Right lobe of liver (tissue), 6 donors: ENCODE measurements at regions not wholly inside any gene's neighbourhood (a gene's known extent, or its start where the extent isn't known, plus 50 kb on each side); places are given as distances from the start of the nearest gene placed in this dataset.

ENCODE experiments used
- ATAC-seq, 4 donors: fragments of 200-7000 bp; cut with Tn5 transposase; one replicate each; pipeline ENCODE4 v1.9.1; 2020; ENCODE audit warnings: mild to moderate bottlenecking in 4 of 4, moderate library complexity in 4 of 4
- DNase-seq, 3 donors: peaks; one replicate each; pipeline ENCODE4 v3.0.0-alpha.2; 2020
- H3K27ac ChIP-seq, 3 donors: fragments of 200-600 bp; one replicate each; pipeline ENCODE4 v1.8.0; 2022
- H3K27me3 ChIP-seq, 2 donors: fragments of 200-600 bp; one replicate each; pipeline ENCODE4 v1.8.0; 2022
- H3K36me3 ChIP-seq, 4 donors: fragments of 200-600 bp; sonication (generic) in 1 of 4; one replicate each; pipeline versions ENCODE4 v1.5.1 to v1.8.0; 2017 to 2022; ENCODE audit warnings: control low read depth in 1 of 4
- H3K4me1 ChIP-seq, 4 donors: fragments of 200-600 bp; sonication (generic) in 1 of 4; one replicate each; pipeline versions ENCODE4 v1.5.1 to v1.8.0; 2017 to 2022; ENCODE audit warnings: control low read depth in 1 of 4
- H3K4me3 ChIP-seq, 3 donors: fragments of 200-600 bp; one replicate each; pipeline ENCODE4 v1.8.0; 2022
- H3K9me3 ChIP-seq, 4 donors: fragments of 200-600 bp; sonication (generic) in 1 of 4; one replicate each; pipeline versions ENCODE4 v1.5.1 to v1.8.0; 2017 to 2022; ENCODE audit warnings: control low read depth in 1 of 4
- CTCF ChIP-seq, 4 donors: fragments of 200-600 bp in 3 of 4; fragments of 450-650 bp in 1 of 4; IDR thresholded peaks; one replicate each; pipeline versions ENCODE4 v1.5.1 to v1.8.0; 2016 to 2022; ENCODE audit warnings: antibody characterized with exemption in 4 of 4, mild to moderate bottlenecking in 2 of 4
- POLR2A ChIP-seq: fragments of 450-650 bp; IDR thresholded peaks from one replicate; pipeline ENCODE4 v1.6.1; 2017; ENCODE audit warnings: antibody characterized with exemption, mild to moderate bottlenecking
- WGBS: methylation state at CpG from one replicate; pipeline ENCODE4 v1.1.6; 2018; ENCODE audit warnings: low coverage, low lambda C conversion rate; ENCODE audit not compliant: insufficient coverage; ENCODE audit errors: missing lambda C conversion rate; 5-methylcytosine and 5-hydroxymethylcytosine counted together
- intact Hi-C, 2 donors: fragments of 100-400 bp; cut with DNase I; formaldehyde crosslinking; loops; one replicate each; pipeline versions ENCODE4 v1.11.2 to v1.14.1; 2022
- donor health status: DM: no; HTN: yes; CAD: no.
- donor health status: DM: no; HTN: no; CAD: no.
- donor health status: DM: no; HTN: no; CAD: no.
- donor health status: DM: no; HTN: yes; CAD: no.
- donor health status: DM: no; HTN: yes; CAD: no.

GRCh38 chr6:130676773-130677144 is 150.4 kb upstream of the SMLR1 start:
- intact Hi-C loops = no loop called here
- Histone ChIP-seq H3K27ac (no peak overlapping the region), H3K36me3 (no peaks in the 10 kb centered on the region), H3K27me3 (no peaks in the 10 kb centered on the region), H3K4me3 (no peak overlapping the region), H3K4me1 (peaks cover 0 to 2% (median 0%) of the 10 kb centered on the region in 4 donors), H3K9me3 (no peaks in the 10 kb centered on the region)
- WGBS = 20% methylated on average over 1 of the region's 1 CpG
- DNase-seq = no peak
- TF ChIP-seq POLR2A = no peak
- TF ChIP-seq CTCF (IDR thresholded peaks at IDR 0.05) = no peak
- no peak for ATAC-seq

- intact Hi-C loops = no loop called here
- peaks cover 0 to 2% (median 0%) of the 10 kb centered on the region in 4 donors for H3K4me1 ChIP-seq
- no peaks in the 10 kb centered on the region for H3K36me3 ChIP-seq
- ATAC-seq = no peak
- no peaks in the 10 kb centered on the region for H3K9me3 ChIP-seq
- no peak overlapping the region for H3K4me3 ChIP-seq
- no peak for DNase-seq
- no peak overlapping the region for H3K27ac ChIP-seq
- TF ChIP-seq POLR2A (no peak), CTCF (IDR thresholded peaks at IDR 0.05) (no peak)
- H3K27me3 ChIP-seq = no peaks in the 10 kb centered on the region
Observed at GRCh38 chr6:130677312-130677711, 149.9 kb upstream of the SMLR1 start.

GRCh38 chr6:130677766-130678165 is 149.4 kb upstream of the SMLR1 start:
- WGBS = 75% methylated on average over 3 of the region's 3 CpGs
- intact Hi-C loops = no loop called here
- Histone ChIP-seq H3K9me3 (no peaks in the 10 kb centered on the region), H3K4me3 (no peak overlapping the region), H3K36me3 (no peaks in the 10 kb centered on the region), H3K27me3 (no peaks in the 10 kb centered on the region), H3K4me1 (peaks cover 0 to 2% (median 0%) of the 10 kb centered on the region in 4 donors), H3K27ac (no peak overlapping the region)
- no peak for TF ChIP-seq CTCF (IDR thresholded peaks at IDR 0.05)
- no peak for TF ChIP-seq POLR2A
- no peak for DNase-seq
- ATAC-seq = no peak

GRCh38 chr6:130679684-130680083 is 147.5 kb upstream of the SMLR1 start:
- DNase-seq (no peak), ATAC-seq (no peak)
- Histone ChIP-seq H3K4me1 (peaks cover 0 to 2% (median 0%) of the 10 kb centered on the region in 4 donors), H3K27me3 (no peaks in the 10 kb centered on the region), H3K36me3 (no peaks in the 10 kb centered on the region), H3K9me3 (no peaks in the 10 kb centered on the region), H3K27ac (no peak overlapping the region), H3K4me3 (no peak overlapping the region)
- 62% methylated on average over 2 of the region's 2 CpGs for WGBS
- intact Hi-C loops = no loop called here
- TF ChIP-seq CTCF (IDR thresholded peaks at IDR 0.05) (no peak), POLR2A (no peak)

GRCh38 chr6:130680116-130680515 is 147.1 kb upstream of the SMLR1 start:
- H3K27me3 ChIP-seq = no peaks in the 10 kb centered on the region
- ATAC-seq (no peak), DNase-seq (no peak)
- WGBS = 57% methylated on average over 3 of the region's 3 CpGs
- no peaks in the 10 kb centered on the region for H3K9me3 ChIP-seq
- no peak overlapping the region for H3K27ac ChIP-seq
- intact Hi-C loops = no loop called here
- TF ChIP-seq CTCF (IDR thresholded peaks at IDR 0.05) (no peak), POLR2A (no peak)
- H3K4me3 ChIP-seq = no peak overlapping the region
- peaks cover 0 to 2% (median 0%) of the 10 kb centered on the region in 4 donors for H3K4me1 ChIP-seq
- no peaks in the 10 kb centered on the region for H3K36me3 ChIP-seq
